Adrenal gland (tissue), 5 donors: ENCODE measurements at regions not wholly inside any gene's neighbourhood (a gene's known extent, or its start where the extent isn't known, plus 50 kb on each side); places are given as distances from the start of the nearest gene placed in this dataset.

ENCODE experiments used
- CTCF ChIP-seq, 6 experiments: fragments of 450-650 bp in 4 of 6; fragments of 200-600 bp in 2 of 6; sonication (generic) in 1 of 6; IDR thresholded peaks; 1 replicate in 5 of 6; 2 replicates in 1 of 6; pipeline versions ENCODE4 v1.5.1 to v1.8.0; 2016 to 2021; ENCODE audit warnings: antibody characterized with exemption in 6 of 6, mild to moderate bottlenecking in 2 of 6, moderate library complexity in 1 of 6
- POLR2A ChIP-seq, 2 donors: fragments of 450-650 bp; IDR thresholded peaks; one replicate each; pipeline ENCODE4 v1.6.1; 2017; ENCODE audit warnings: antibody characterized with exemption in 2 of 2, mild to moderate bottlenecking in 2 of 2, moderate library complexity in 1 of 2
- donor health status: DM: no; HTN: no; CAD: no.

GRCh38 chr18:72114801-72115594 lies 429.1 kb downstream of the CBLN2 start:
- TF ChIP-seq CTCF (IDR thresholded peaks at IDR 0.05) (no peak), POLR2A (IDR thresholded peaks at IDR 0.05) (no peak)
